ENCODE measurements at regions not wholly inside any gene's neighbourhood (a gene's known extent, or its start where the extent isn't known, plus 50 kb on each side); places are given as distances from the start of the nearest gene placed in this dataset.
"Not testable (repeated sequence)": the region's sequence is repeated elsewhere in the genome, so short reads cannot be mapped to it uniquely, and the experiment has no call there.

GRCh38 chr20:26120920-26121319, 424.3 kb upstream of the ZNF337 start:
- not testable (repeated sequence) for DNase-seq (ENCODE audit: low read depth in 3 of 3)

- not testable (repeated sequence) for DNase-seq (ENCODE audit: low read depth in 3 of 3)
Measured at GRCh38 chr20:26094498-26094897, 397.8 kb upstream of the ZNF337 start.

GRCh38 chr20:26091921-26092320, 395.3 kb upstream of the ZNF337 start:
- DNase-seq (ENCODE audit: low read depth in 3 of 3): not testable (repeated sequence)

GRCh38 chr20:26086195-26086594, 389.5 kb upstream of the ZNF337 start:
- not testable (repeated sequence) for DNase-seq (ENCODE audit: low read depth in 3 of 3)

- DNase-seq (ENCODE audit: low read depth in 3 of 3): not testable (repeated sequence)
Measured at GRCh38 chr20:26073972-26074371, 377.3 kb upstream of the ZNF337 start.

- not testable (repeated sequence) for DNase-seq (ENCODE audit: low read depth in 3 of 3)
Measured at GRCh38 chr20:26059324-26059723, 362.7 kb upstream of the ZNF337 start.

GRCh38 chr20:26058446-26058845, 361.8 kb upstream of the ZNF337 start:
- not testable (repeated sequence) for DNase-seq (ENCODE audit: low read depth in 3 of 3)

GRCh38 chr20:26057135-26057752, 360.6 kb upstream of the ZNF337 start:
- not testable (repeated sequence) for DNase-seq (ENCODE audit: low read depth in 3 of 3)

GRCh38 chr20:26025792-26026191, 329.1 kb upstream of the ZNF337 start:
- not testable (repeated sequence) for DNase-seq (ENCODE audit: low read depth in 3 of 3)

- not testable (repeated sequence) for DNase-seq (ENCODE audit: low read depth in 3 of 3)
Measured at GRCh38 chr20:26010942-26011276, 314.3 kb upstream of the ZNF337 start.

GRCh38 chr20:26010224-26010941, 313.7 kb upstream of the ZNF337 start:
- DNase-seq (ENCODE audit: low read depth in 3 of 3): not testable (repeated sequence)

GRCh38 chr20:26009402-26010223, 313.0 kb upstream of the ZNF337 start:
- DNase-seq (ENCODE audit: low read depth in 3 of 3): peak; percentile 32 to 60 (median 50)

GRCh38 chr20:26008026-26008425, 311.4 kb upstream of the ZNF337 start:
- not testable (repeated sequence) for DNase-seq (ENCODE audit: low read depth in 3 of 3)

- not testable (repeated sequence) for DNase-seq (ENCODE audit: low read depth in 3 of 3)
Measured at GRCh38 chr20:26006164-26006563, 309.5 kb upstream of the ZNF337 start.

GRCh38 chr20:26003959-26004358, 307.3 kb upstream of the ZNF337 start:
- not testable (repeated sequence) for DNase-seq (ENCODE audit: low read depth in 3 of 3)

GRCh38 chr20:25997367-25998038, 300.9 kb upstream of the ZNF337 start:
- not testable (repeated sequence) for DNase-seq (ENCODE audit: low read depth in 3 of 3)

GRCh38 chr20:25992146-25992545, 295.5 kb upstream of the ZNF337 start:
- DNase-seq (ENCODE audit: low read depth in 3 of 3): no peak

GRCh38 chr20:25991756-25992130, 295.1 kb upstream of the ZNF337 start:
- DNase-seq (ENCODE audit: low read depth in 3 of 3): no peak

- no peak for DNase-seq (ENCODE audit: low read depth in 3 of 3)
Measured at GRCh38 chr20:25991051-25991755, 294.6 kb upstream of the ZNF337 start.

- DNase-seq (ENCODE audit: low read depth in 3 of 3): not testable (repeated sequence)
Measured at GRCh38 chr20:25989686-25990085, 293.0 kb upstream of the ZNF337 start.

GRCh38 chr20:25989196-25989595, 292.5 kb upstream of the ZNF337 start:
- DNase-seq (ENCODE audit: low read depth in 3 of 3): no peak
